GM18951 (cell line): ENCODE measurements at regions not wholly inside any gene's neighbourhood (a gene's known extent, or its start where the extent isn't known, plus 50 kb on each side); places are given as distances from the start of the nearest gene placed in this dataset.

Experiments
- POLR2A ChIP-seq: IDR thresholded peaks from 4 replicates; pipeline ENCODE4 v1.6.1; 2011; ENCODE audit warnings: mild to moderate bottlenecking; ENCODE audit not compliant: insufficient read length, insufficient read depth; ENCODE audit errors: extremely low read depth
- in situ Hi-C: fragments of 300-500 bp; cut with MboI; formaldehyde crosslinking; loops from one replicate; pipeline ENCODE4 v1.12.0; 2022; ENCODE audit warnings: low sequenced_read_pairs, mixed read lengths, inconsistent platforms; ENCODE audit not compliant: unreplicated experiment

GRCh38 chr5:103834216-103834615 lies 271.6 kb upstream of the NUDT12 start:
- TF ChIP-seq POLR2A, result no peak
- in situ Hi-C loops, result no loop called here

- TF ChIP-seq POLR2A, result no peak
These were observed 267.0 kb upstream of the NUDT12 start for GRCh38 chr5:103829585-103829984.

GRCh38 chr5:103827976-103828375 lies 265.4 kb upstream of the NUDT12 start:
- TF ChIP-seq POLR2A, result no peak
- in situ Hi-C loops, result no loop called here

More at GRCh38 chr5:103829585-103829984, 267.0 kb upstream of the NUDT12 start:
- in situ Hi-C loops, result no loop called here

GRCh38 chr5:103821361-103821760 lies 258.8 kb upstream of the NUDT12 start:
- in situ Hi-C loops, result no loop called here
- TF ChIP-seq POLR2A, result no peak

DNA sequence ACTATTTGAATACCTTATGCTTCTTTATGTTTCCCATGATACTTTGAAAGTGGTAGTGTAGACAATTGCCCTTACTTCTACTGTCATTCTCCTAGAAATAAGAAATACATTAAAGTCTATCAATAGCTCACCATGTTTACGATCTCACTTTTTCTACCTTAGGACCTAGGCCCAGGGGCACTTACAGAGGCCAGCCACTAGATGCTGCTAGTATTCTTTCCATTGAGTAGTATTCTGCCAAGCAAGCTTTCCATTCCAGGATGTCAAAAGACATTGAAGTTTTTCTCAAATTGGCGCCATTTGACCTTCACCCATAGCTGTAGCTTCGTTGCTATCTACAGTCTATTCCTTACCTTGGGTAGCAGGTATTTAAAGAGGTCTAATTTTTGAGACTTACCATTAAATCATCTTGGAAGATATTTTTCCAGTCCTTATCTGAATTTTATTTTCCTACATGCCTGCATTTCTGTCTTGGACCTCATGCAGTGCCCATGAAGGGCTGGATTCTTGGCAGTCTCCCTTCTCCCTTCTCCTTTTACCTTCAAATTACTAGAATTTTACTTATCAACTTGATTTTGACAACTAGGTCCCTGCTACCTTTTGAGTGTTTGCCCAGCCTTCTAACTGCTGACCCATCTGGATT lies 246.0 kb upstream of the NUDT12 start:
- in situ Hi-C loops, result no loop called here
- no peak for TF ChIP-seq POLR2A

DNA sequence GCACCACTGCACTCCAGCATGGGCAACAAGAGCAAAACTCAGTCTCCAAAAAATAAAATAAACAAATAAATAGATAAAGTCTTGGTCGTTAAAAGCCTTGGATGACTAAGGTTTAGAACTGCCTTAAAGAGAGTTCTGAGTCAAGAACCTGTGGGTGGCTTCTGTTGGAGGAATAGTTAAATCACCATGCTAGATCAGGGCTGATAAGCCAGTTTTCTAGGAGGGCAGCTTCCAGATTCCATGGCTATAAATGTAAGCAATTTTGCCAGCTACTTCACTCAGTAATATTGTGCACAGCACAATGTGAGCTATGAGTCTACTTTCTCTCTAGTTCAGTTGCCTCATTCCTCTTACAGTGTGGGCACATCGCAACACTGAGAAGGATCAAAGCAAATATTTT lies 242.1 kb upstream of the NUDT12 start:
- TF ChIP-seq POLR2A, result no peak
- in situ Hi-C loops, result no loop called here

DNA sequence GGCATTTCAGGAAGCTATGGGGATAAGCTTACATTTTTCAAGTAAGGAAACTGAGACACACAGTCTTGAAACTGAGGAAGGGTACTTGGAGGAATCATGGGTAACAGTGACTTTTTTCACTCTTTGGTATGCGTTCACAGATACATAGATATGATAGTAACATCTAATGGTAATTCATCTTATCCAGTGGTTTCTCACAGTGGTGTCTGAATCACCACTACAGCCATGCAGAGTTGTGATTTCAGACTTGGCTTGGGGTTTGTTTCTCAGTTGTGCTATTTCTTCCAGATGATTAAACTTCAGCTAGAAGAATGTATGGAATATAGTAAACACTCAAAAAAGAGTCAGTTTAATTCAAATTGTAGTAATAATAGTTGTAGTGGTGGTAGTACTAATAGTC lies 239.1 kb upstream of the NUDT12 start:
- no peak for TF ChIP-seq POLR2A
- in situ Hi-C loops, result no loop called here

- no peak for TF ChIP-seq POLR2A
- in situ Hi-C loops, result no loop called here
These were observed 238.3 kb upstream of the NUDT12 start for GRCh38 chr5:103800741-103801495.

GRCh38 chr5:103793595-103794182 lies 231.1 kb upstream of the NUDT12 start:
- in situ Hi-C loops, result no loop called here

GRCh38 chr5:103785569-103785968 lies 223.0 kb upstream of the NUDT12 start:
- in situ Hi-C loops, result no loop called here

More at GRCh38 chr5:103793595-103794182, 231.1 kb upstream of the NUDT12 start:
- no peak for TF ChIP-seq POLR2A

GRCh38 chr5:103783669-103784068 lies 221.1 kb upstream of the NUDT12 start:
- TF ChIP-seq POLR2A, result no peak
- in situ Hi-C loops, result no loop called here

More at GRCh38 chr5:103785569-103785968, 223.0 kb upstream of the NUDT12 start:
- TF ChIP-seq POLR2A, result no peak

GRCh38 chr5:103780794-103781193 lies 218.2 kb upstream of the NUDT12 start:
- in situ Hi-C loops, result no loop called here
- TF ChIP-seq POLR2A, result no peak

DNA sequence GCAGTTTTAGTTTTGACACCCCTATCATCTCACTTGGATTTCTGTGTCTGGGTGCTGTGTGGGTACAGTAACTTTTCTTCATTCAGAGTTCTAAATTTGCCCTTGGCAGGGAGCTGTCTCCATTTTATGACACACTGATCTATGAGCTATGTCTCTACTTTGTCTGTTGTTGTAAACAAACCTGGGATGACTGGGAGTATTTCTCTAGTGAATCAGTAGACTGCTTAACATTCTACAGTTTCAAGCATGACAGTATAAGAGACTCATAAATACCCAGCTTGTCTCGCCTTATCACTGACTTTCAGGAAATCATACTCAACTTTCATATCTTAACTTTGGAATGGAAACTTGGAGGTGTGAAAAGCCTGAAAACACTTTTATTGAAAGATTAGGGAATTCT lies 212.1 kb upstream of the NUDT12 start:
- TF ChIP-seq POLR2A, result no peak
- in situ Hi-C loops, result no loop called here

DNA sequence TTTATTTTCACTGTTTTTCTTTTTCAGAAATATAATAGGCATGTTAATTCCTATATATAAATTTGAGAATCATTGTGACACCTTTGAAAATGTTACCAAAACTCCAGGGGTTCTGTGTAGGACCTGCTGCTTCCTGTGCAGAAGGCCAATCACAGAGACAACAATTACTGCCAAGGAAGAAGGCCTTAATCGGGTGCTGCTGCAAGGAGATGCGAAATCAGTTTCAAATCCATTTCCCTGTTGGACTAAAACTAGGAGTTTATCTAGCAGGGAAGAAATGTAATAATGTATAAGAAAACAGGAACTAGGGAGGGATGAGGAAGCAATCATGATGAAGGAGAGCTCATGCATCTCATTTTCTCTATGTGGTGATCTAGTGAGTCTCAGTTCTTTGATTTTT lies 209.7 kb upstream of the NUDT12 start:
- in situ Hi-C loops, result no loop called here

More for the DNA sequence above, 209.7 kb upstream of the NUDT12 start:
- TF ChIP-seq POLR2A, result no peak
